ENCODE measurements at regions not wholly inside any gene's neighbourhood (a gene's known extent, or its start where the extent isn't known, plus 50 kb on each side); places are given as distances from the start of the nearest gene placed in this dataset.

- no peaks in the 10 kb centered on the region for H3F3A ChIP-seq (replicated peaks; ENCODE audit: low read depth)
- no peak for ATAC-seq
- no peak overlapping the region for H3K4me3 ChIP-seq
- no peaks in the 10 kb centered on the region for H3K9me2 ChIP-seq (ENCODE audit: insufficient read depth)
- no peaks in the 10 kb centered on the region for H4K20me1 ChIP-seq (replicated peaks; ENCODE audit: insufficient read depth)
- no peak for TF ChIP-seq ZNF114 (CRISPR knock-in tag; IDR thresholded peaks at IDR 0.05)
- no peak for TF ChIP-seq EZH2 (IDR thresholded peaks at IDR 0.05; ENCODE audit: low read depth, unreplicated experiment)
- no peak for TF ChIP-seq NANOG (IDR thresholded peaks at IDR 0.05; ENCODE audit: borderline replicate concordance)
- no peak for TF ChIP-seq STAT1 (IDR thresholded peaks at IDR 0.05; ENCODE audit: unreplicated experiment)
- TF ChIP-seq EZH2phosphoT487 (IDR thresholded peaks at IDR 0.05; ENCODE audit: unreplicated experiment): no peak
- TF ChIP-seq ZNF331 (CRISPR knock-in tag; IDR thresholded peaks at IDR 0.05; ENCODE audit: low read depth): no peak
- TF ChIP-seq CREB1 (CRISPR knock-in tag; IDR thresholded peaks at IDR 0.05; ENCODE audit: low read depth): no peak
- H3K4me2 ChIP-seq: no peak overlapping the region
- Mint-ChIP-seq H3K27ac (no peak overlapping the region), H3K9me3 (no peaks in the 10 kb centered on the region), H3K27me3 (ENCODE audit: insufficient read depth, low read depth, poor library complexity) (no peaks in the 10 kb centered on the region), H3K36me3 (ENCODE audit: low read depth) (no peaks in the 10 kb centered on the region), H3K4me1 (peaks cover 5% of the 10 kb centered on the region; the same call in 2 of the 3 replicates), H3K4me3 (no peak overlapping the region)
- H2AFZ ChIP-seq: 0 out of 2 replicates have a peak overlapping the region, but pooled peaks have one; percentile 15
- H3K27ac ChIP-seq (ENCODE audit: low read depth): no peak overlapping the region
- no peaks in the 10 kb centered on the region for H3K27me3 ChIP-seq (ENCODE audit: insufficient read depth)
- no peak for DNase-seq (ENCODE audit: low spot score)
- H3K4me1 ChIP-seq (ENCODE audit: insufficient read depth): no peaks in the 10 kb centered on the region
- no peaks in the 10 kb centered on the region for H3K36me3 ChIP-seq (ENCODE audit: insufficient read depth)
- H3K79me2 ChIP-seq (replicated peaks; ENCODE audit: insufficient read depth): no peaks in the 10 kb centered on the region
Observed at GRCh38 chr2:226216575-226216974, 583.0 kb downstream of the IRS1 start.

- H3K4me1 Mint-ChIP-seq: peaks cover 5% of the 10 kb centered on the region; the same call in 2 of the 3 replicates
- no peak overlapping the region for H3K4me3 ChIP-seq
Observed at GRCh38 chr2:226215902-226216503, 583.6 kb downstream of the IRS1 start.

More at GRCh38 chr2:226215902-226216503, 583.6 kb downstream of the IRS1 start:
- no peaks in the 10 kb centered on the region for H3K4me1 ChIP-seq (ENCODE audit: insufficient read depth)
- no peak overlapping the region for H3K27ac ChIP-seq (ENCODE audit: low read depth)
- H3K36me3 Mint-ChIP-seq (ENCODE audit: low read depth): no peaks in the 10 kb centered on the region
- H3K27me3 ChIP-seq (ENCODE audit: insufficient read depth): no peaks in the 10 kb centered on the region
- H3K36me3 ChIP-seq (ENCODE audit: insufficient read depth): no peaks in the 10 kb centered on the region
- H3K4me3 Mint-ChIP-seq: no peak overlapping the region
- no peak overlapping the region for H3K27ac Mint-ChIP-seq
- peak; percentile 95 to 96 for TF ChIP-seq CTCF (conservative IDR thresholded peaks at IDR 0.05; ENCODE audit: low read depth in 2 of 2)
- TF ChIP-seq EZH2phosphoT487 (IDR thresholded peaks at IDR 0.05; ENCODE audit: unreplicated experiment): no peak
- no peak for TF ChIP-seq ETS1 (IDR thresholded peaks at IDR 0.05)
- no peaks in the 10 kb centered on the region for H3K27me3 Mint-ChIP-seq (ENCODE audit: insufficient read depth, low read depth, poor library complexity)
- no peaks in the 10 kb centered on the region for H3K79me2 ChIP-seq (replicated peaks; ENCODE audit: insufficient read depth)
- no peaks in the 10 kb centered on the region for H4K20me1 ChIP-seq (replicated peaks; ENCODE audit: insufficient read depth)
- no peaks in the 10 kb centered on the region for H3K9me2 ChIP-seq (ENCODE audit: insufficient read depth)
- DNase-seq (ENCODE audit: low spot score) (peak; percentile 90), ATAC-seq (peak; percentile 100)
- H3K4me2 ChIP-seq: no peak overlapping the region
- no peaks in the 10 kb centered on the region for H3K9me3 Mint-ChIP-seq
- H3F3A ChIP-seq (replicated peaks; ENCODE audit: low read depth): no peaks in the 10 kb centered on the region
- no peak overlapping the region for H2AFZ ChIP-seq
